IMR-90 (cell line): ENCODE measurements at regions not wholly inside any gene's neighbourhood (a gene's known extent, or its start where the extent isn't known, plus 50 kb on each side); places are given as distances from the start of the nearest gene placed in this dataset.
A peak's percentile ranks its signal among the peaks of the same experiment; 100 is the strongest.

Experiments used
- ATAC-seq: fragments of 200-7000 bp; cut with Tn5 transposase; 2 replicates; pipeline ENCODE4 v1.9.1; 2020; ENCODE audit warnings: low read depth, mild to moderate bottlenecking, moderate library complexity
- BruUV-seq: library from RNA; stranded (reverse); fragments of 400-500 nt; replicated peaks from 2 replicates; lab custom pipeline; 2021; lab: Mats Ljungman, UMichigan
- CTCF ChIA-PET: fragments of 300-600 bp; formaldehyde crosslinking; extraction: SDS; loops from one replicate; lab custom pipeline; 2021; ENCODE audit warnings: antibody characterized with exemption; lab: Yijun Ruan, JAX
- POLR2A ChIA-PET: fragments of 300-600 bp; sonication (Branson Sonifier 250); formaldehyde crosslinking; loops from one replicate; lab custom pipeline; 2022; ENCODE audit warnings: antibody characterized with exemption; ENCODE audit not compliant: unreplicated experiment; lab: Charles Lee
- DNase-seq: peaks from one replicate; pipeline ENCODE4 v3.0.0; 2013
- H2AFZ ChIP-seq: replicated peaks from 2 replicates; pipeline ENCODE3; 2013; ENCODE audit warnings: low read length, mild to moderate bottlenecking; ENCODE audit not compliant: poor library complexity
- H2AK5ac ChIP-seq: 2 replicates; pipeline ENCODE4 v1.6.1; 2013; ENCODE audit warnings: low read depth, low read length, inconsistent platforms
- H2AK9ac ChIP-seq: replicated peaks from 2 replicates; pipeline ENCODE3; 2013; ENCODE audit warnings: mild to moderate bottlenecking, low read depth, low read length, moderate library complexity; ENCODE audit not compliant: poor library complexity
- H2BK120ac ChIP-seq: 2 replicates; pipeline ENCODE4 v1.6.1; 2013; ENCODE audit warnings: low read depth, low read length, inconsistent platforms
- H2BK15ac ChIP-seq: 3 replicates; pipeline ENCODE4 v1.6.1; 2013; ENCODE audit warnings: low read depth, low read length, inconsistent platforms
- H2BK20ac ChIP-seq: 2 replicates; pipeline ENCODE4 v1.6.1; 2013; ENCODE audit warnings: low read depth, mild to moderate bottlenecking, inconsistent platforms, low read length, moderate library complexity
- H2BK5ac ChIP-seq: 2 replicates; pipeline ENCODE4 v1.6.1; 2013; ENCODE audit warnings: mild to moderate bottlenecking, low read depth, low read length, inconsistent platforms; ENCODE audit not compliant: poor library complexity, severe bottlenecking
- H3K14ac ChIP-seq: replicated peaks from 2 replicates; pipeline ENCODE4 v1.6.1; 2013; ENCODE audit warnings: low read depth, low read length, inconsistent platforms
- H3K18ac ChIP-seq: 2 replicates; pipeline ENCODE4 v1.6.1; 2013; ENCODE audit warnings: low read depth, low read length, control low read depth
- H3K23ac ChIP-seq: 2 replicates; pipeline ENCODE4 v1.6.1; 2013; ENCODE audit warnings: low read depth, low read length, inconsistent platforms
- H3K27ac ChIP-seq: 2 replicates; pipeline ENCODE4 v1.5.1; 2013; ENCODE audit warnings: mild to moderate bottlenecking, control low read depth, low read length; ENCODE audit not compliant: insufficient read depth
- H3K27me3 ChIP-seq: 2 replicates; pipeline ENCODE4 v1.6.1; 2013; ENCODE audit warnings: low read length; ENCODE audit not compliant: control insufficient read depth, insufficient read depth
- H3K36me3 ChIP-seq: 2 replicates; pipeline ENCODE4 v1.6.1; 2013; ENCODE audit warnings: low read length, mixed read lengths; ENCODE audit not compliant: control insufficient read depth, insufficient read depth
- H3K4ac ChIP-seq: 2 replicates; pipeline ENCODE4 v1.6.1; 2013; ENCODE audit warnings: low read depth, low read length, inconsistent platforms
- H3K4me1 ChIP-seq: 2 replicates; pipeline ENCODE4 v1.6.1; 2013; ENCODE audit warnings: low read length, mixed read lengths; ENCODE audit not compliant: control insufficient read depth, insufficient read depth
- H3K4me2 ChIP-seq: 2 replicates; pipeline ENCODE4 v1.6.1; 2013; ENCODE audit warnings: low read depth, mild to moderate bottlenecking, control low read depth, low read length, moderate library complexity
- H3K4me3 ChIP-seq: 2 replicates; pipeline ENCODE4 v1.5.1; 2013; ENCODE audit warnings: low read depth, mild to moderate bottlenecking, control low read depth, low read length, moderate library complexity; ENCODE audit not compliant: insufficient read depth
- H3K56ac ChIP-seq: 2 replicates; pipeline ENCODE4 v1.6.1; 2013; ENCODE audit warnings: low read length, inconsistent platforms; ENCODE audit not compliant: insufficient read depth; ENCODE audit errors: extremely low read depth
- H3K79me1 ChIP-seq, 2 experiments: 2 replicates each; pipeline ENCODE4 v1.6.1; 2013; ENCODE audit warnings: low read length in 2 of 2, inconsistent platforms in 1 of 2, low read depth in 1 of 2
- H3K9ac ChIP-seq: 2 replicates; pipeline ENCODE4 v1.6.1; 2013; ENCODE audit warnings: low read depth, low read length, control low read depth
- H3K9me1 ChIP-seq: 2 replicates; pipeline ENCODE4 v1.6.1; 2013; ENCODE audit warnings: low read length, inconsistent platforms; ENCODE audit not compliant: insufficient read depth
- H3K9me3 ChIP-seq: 2 replicates; pipeline ENCODE4 v1.6.1; 2013; ENCODE audit warnings: low read length; ENCODE audit not compliant: control insufficient read depth, insufficient read depth
- H4K20me1 ChIP-seq: 2 replicates; pipeline ENCODE4 v1.6.1; 2013; ENCODE audit warnings: low read length, inconsistent platforms; ENCODE audit not compliant: insufficient read depth
- H4K5ac ChIP-seq: 2 replicates; pipeline ENCODE4 v1.6.1; 2013; ENCODE audit warnings: mild to moderate bottlenecking, low read depth, low read length, control low read depth
- H4K8ac ChIP-seq, 2 experiments: 2 replicates each; pipeline ENCODE4 v1.6.1; 2013; ENCODE audit warnings: low read depth in 2 of 2, low read length in 2 of 2, control low read depth in 1 of 2, inconsistent platforms in 1 of 2
- H4K91ac ChIP-seq: 2 replicates; pipeline ENCODE4 v1.6.1; 2013; ENCODE audit warnings: low read depth, low read length, inconsistent platforms; ENCODE audit not compliant: insufficient read depth
- BHLHE40 ChIP-seq: fragments of 150-350 bp; IDR thresholded peaks from 2 replicates; pipeline ENCODE4 v1.6.1; 2016; ENCODE audit warnings: mild to moderate bottlenecking, low read depth, low read length
- CEBPB ChIP-seq: IDR thresholded peaks from 2 replicates; pipeline ENCODE4 v1.6.1; 2012; ENCODE audit warnings: low read depth, low read length, improper control_type of control experiment
- CHD1 ChIP-seq: IDR thresholded peaks from 2 replicates; pipeline ENCODE4 v1.6.1; 2012; ENCODE audit warnings: low read depth, low read length, improper control_type of control experiment
- FOS ChIP-seq: fragments of 150-350 bp; IDR thresholded peaks from 2 replicates; pipeline ENCODE4 v1.6.1; 2016; ENCODE audit warnings: low read depth, low read length
- MAFK ChIP-seq: IDR thresholded peaks from 2 replicates; pipeline ENCODE4 v1.6.1; 2012; ENCODE audit warnings: low read depth, low read length, improper control_type of control experiment
- MAZ ChIP-seq: IDR thresholded peaks from 2 replicates; pipeline ENCODE4 v1.6.1; 2012; ENCODE audit warnings: low read depth, mild to moderate bottlenecking, low read length, improper control_type of control experiment, moderate library complexity, borderline replicate concordance
- MXI1 ChIP-seq: IDR thresholded peaks from 2 replicates; pipeline ENCODE4 v1.6.1; 2012; ENCODE audit warnings: low read depth, mild to moderate bottlenecking, low read length, moderate library complexity, borderline replicate concordance
- NFE2L2 ChIP-seq: fragments of 150-350 bp; IDR thresholded peaks from 2 replicates; pipeline ENCODE4 v1.6.1; 2016; ENCODE audit warnings: low read depth, mild to moderate bottlenecking, low read length
- POLR2A ChIP-seq: IDR thresholded peaks from 2 replicates; pipeline ENCODE4 v1.6.1; 2012; ENCODE audit warnings: mild to moderate bottlenecking, low read depth, low read length
- RAD21 ChIP-seq: IDR thresholded peaks from 2 replicates; pipeline ENCODE4 v1.6.1; 2012; ENCODE audit warnings: low read length, improper control_type of control experiment
- RCOR1 ChIP-seq: IDR thresholded peaks from 2 replicates; pipeline ENCODE4 v1.6.1; 2012; ENCODE audit warnings: mild to moderate bottlenecking, low read length, improper control_type of control experiment; ENCODE audit not compliant: insufficient replicate concordance
- RFX5 ChIP-seq: IDR thresholded peaks from 2 replicates; pipeline ENCODE4 v1.8.0; 2012; ENCODE audit warnings: low read depth, mild to moderate bottlenecking, low read length, moderate library complexity
- SMC3 ChIP-seq: fragments of 150-350 bp; IDR thresholded peaks from 2 replicates; pipeline ENCODE4 v1.6.1; 2016; ENCODE audit warnings: low read depth, mild to moderate bottlenecking, antibody characterized with exemption, low read length, moderate library complexity
- WGBS, 2 experiments: methylation state at CpG; one replicate each; pipeline versions ENCODE4 v1.1.5 to v1.1.7; 2013; ENCODE audit warnings: missing lambda C conversion rate in 2 of 2; ENCODE audit not compliant: insufficient read length in 1 of 2; ENCODE audit errors: extremely low coverage in 2 of 2; 5-methylcytosine and 5-hydroxymethylcytosine counted together
- dilution Hi-C: fragments of 300-500 bp; cut with HindIII; formaldehyde crosslinking; loops from one replicate; pipeline ENCODE4 v1.14.3; 2018; ENCODE audit warnings: low sequenced_read_pairs; ENCODE audit not compliant: unreplicated experiment
- in situ Hi-C: fragments of 300-500 bp; cut with MboI; formaldehyde crosslinking; loops from 3 replicates; pipeline ENCODE4 v1.14.3; 2019; ENCODE audit warnings: low sequenced_read_pairs, inconsistent platforms, mixed read lengths
- intact Hi-C: fragments of 100-400 bp; cut with micrococcal nuclease; formaldehyde crosslinking; loops from 2 replicates; pipeline ENCODE4 v1.10.0; 2022
- TF ChIP-seq, protein P1 (sequence below): fragments of 150-350 bp; IDR thresholded peaks from 2 replicates; pipeline ENCODE4 v1.6.1; 2016; ENCODE audit warnings: low read depth, mild to moderate bottlenecking, low read length, moderate library complexity, borderline replicate concordance
- TF ChIP-seq, protein P2 (sequence below): fragments of 150-350 bp; IDR thresholded peaks from 2 replicates; pipeline ENCODE4 v1.6.1; 2017; ENCODE audit warnings: mild to moderate bottlenecking, antibody characterized with exemption, low read length, low read depth
- TF ChIP-seq, protein P3 (sequence below): conservative IDR thresholded peaks from 2 replicates; pipeline ENCODE4 v1.5.1; 2012; ENCODE audit warnings: mild to moderate bottlenecking, low read depth, low read length, improper control_type of control experiment

DNA sequence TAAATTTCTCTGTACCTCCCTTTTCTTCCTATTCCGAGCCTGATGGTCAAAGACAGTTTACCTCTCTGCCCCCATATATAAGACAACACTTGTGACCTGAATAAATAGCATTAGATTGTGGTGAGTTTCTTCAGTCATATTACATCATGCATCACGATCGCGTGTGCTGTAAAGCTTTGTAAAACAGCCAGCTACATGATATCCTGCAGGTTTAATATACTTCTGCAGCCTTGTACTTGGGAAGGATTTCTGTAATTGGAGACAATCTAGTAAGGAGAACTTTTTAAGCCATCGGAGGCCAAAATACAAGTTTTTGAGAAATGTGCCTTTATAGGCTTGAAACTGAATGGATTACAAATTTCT is 711.8 kb upstream of the WWC1 start:
- H3K9ac ChIP-seq = no peak overlapping the region
- ATAC-seq = no peak
- H3K4me2 ChIP-seq = peak overlapping the region; percentile 40; the same call in 1 of the 2 replicates
- H2BK20ac ChIP-seq = no peak overlapping the region
- no peak overlapping the region for H3K14ac ChIP-seq
- H3K23ac ChIP-seq = no peak overlapping the region
- H3K27me3 ChIP-seq = peaks cover 14% of the 10 kb centered on the region
- no peaks in the 10 kb centered on the region for H3K36me3 ChIP-seq
- in situ Hi-C loops (loop anchor here (5.0 kb wide), 1 partner anchor 638 kb away; no protein-coding TSS in a partner anchor), dilution Hi-C loops (no loop called here), intact Hi-C loops (loop anchor here (5.0 kb wide), 1 partner anchor 443 kb away; no protein-coding TSS in a partner anchor)
- CTCF ChIA-PET = interaction anchor here (0.5 to 1.4 kb wide), 4 partner anchors 8 to 497 kb away, joined by 3 to 5 read pairs (median 3); no protein-coding TSS in a partner anchor
- POLR2A ChIA-PET = no interaction called here
- H3K4ac ChIP-seq = no peak overlapping the region
- no peak overlapping the region for H2AK5ac ChIP-seq
- peak; percentile 56 for DNase-seq
- BruUV-seq = no TSS peak
- H2BK15ac ChIP-seq = no peak overlapping the region
- H3K27ac ChIP-seq = no peak overlapping the region
- H3K4me1 ChIP-seq = no peaks in the 10 kb centered on the region
- H4K5ac ChIP-seq = no peak overlapping the region
- no peak overlapping the region for H4K91ac ChIP-seq
- TF ChIP-seq, protein P1, sequence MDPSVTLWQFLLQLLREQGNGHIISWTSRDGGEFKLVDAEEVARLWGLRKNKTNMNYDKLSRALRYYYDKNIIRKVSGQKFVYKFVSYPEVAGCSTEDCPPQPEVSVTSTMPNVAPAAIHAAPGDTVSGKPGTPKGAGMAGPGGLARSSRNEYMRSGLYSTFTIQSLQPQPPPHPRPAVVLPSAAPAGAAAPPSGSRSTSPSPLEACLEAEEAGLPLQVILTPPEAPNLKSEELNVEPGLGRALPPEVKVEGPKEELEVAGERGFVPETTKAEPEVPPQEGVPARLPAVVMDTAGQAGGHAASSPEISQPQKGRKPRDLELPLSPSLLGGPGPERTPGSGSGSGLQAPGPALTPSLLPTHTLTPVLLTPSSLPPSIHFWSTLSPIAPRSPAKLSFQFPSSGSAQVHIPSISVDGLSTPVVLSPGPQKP = no peak
- TF ChIP-seq RFX5 = no peak
- TF ChIP-seq MAFK = no peak
- no peak for TF ChIP-seq MAZ
- TF ChIP-seq, protein P2, sequence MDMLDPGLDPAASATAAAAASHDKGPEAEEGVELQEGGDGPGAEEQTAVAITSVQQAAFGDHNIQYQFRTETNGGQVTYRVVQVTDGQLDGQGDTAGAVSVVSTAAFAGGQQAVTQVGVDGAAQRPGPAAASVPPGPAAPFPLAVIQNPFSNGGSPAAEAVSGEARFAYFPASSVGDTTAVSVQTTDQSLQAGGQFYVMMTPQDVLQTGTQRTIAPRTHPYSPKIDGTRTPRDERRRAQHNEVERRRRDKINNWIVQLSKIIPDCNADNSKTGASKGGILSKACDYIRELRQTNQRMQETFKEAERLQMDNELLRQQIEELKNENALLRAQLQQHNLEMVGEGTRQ = no peak
- no peak for TF ChIP-seq BHLHE40
- no peak for TF ChIP-seq SMC3
- TF ChIP-seq FOS = no peak
- TF ChIP-seq RAD21 = no peak
- TF ChIP-seq MXI1 = no peak
- no peak for TF ChIP-seq NFE2L2
- no peak for TF ChIP-seq POLR2A
- TF ChIP-seq CEBPB = no peak
- TF ChIP-seq, protein P3, sequence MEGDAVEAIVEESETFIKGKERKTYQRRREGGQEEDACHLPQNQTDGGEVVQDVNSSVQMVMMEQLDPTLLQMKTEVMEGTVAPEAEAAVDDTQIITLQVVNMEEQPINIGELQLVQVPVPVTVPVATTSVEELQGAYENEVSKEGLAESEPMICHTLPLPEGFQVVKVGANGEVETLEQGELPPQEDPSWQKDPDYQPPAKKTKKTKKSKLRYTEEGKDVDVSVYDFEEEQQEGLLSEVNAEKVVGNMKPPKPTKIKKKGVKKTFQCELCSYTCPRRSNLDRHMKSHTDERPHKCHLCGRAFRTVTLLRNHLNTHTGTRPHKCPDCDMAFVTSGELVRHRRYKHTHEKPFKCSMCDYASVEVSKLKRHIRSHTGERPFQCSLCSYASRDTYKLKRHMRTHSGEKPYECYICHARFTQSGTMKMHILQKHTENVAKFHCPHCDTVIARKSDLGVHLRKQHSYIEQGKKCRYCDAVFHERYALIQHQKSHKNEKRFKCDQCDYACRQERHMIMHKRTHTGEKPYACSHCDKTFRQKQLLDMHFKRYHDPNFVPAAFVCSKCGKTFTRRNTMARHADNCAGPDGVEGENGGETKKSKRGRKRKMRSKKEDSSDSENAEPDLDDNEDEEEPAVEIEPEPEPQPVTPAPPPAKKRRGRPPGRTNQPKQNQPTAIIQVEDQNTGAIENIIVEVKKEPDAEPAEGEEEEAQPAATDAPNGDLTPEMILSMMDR = no peak
- TF ChIP-seq CHD1 = no peak
- TF ChIP-seq RCOR1 = no peak
- no peak overlapping the region for H3K56ac ChIP-seq
- H2BK120ac ChIP-seq = no peak overlapping the region
- no peak overlapping the region for H2AK9ac ChIP-seq
- H3K9me1 ChIP-seq = no peaks in the 10 kb centered on the region
- no peaks in the 10 kb centered on the region for H3K9me3 ChIP-seq
- WGBS, 2 experiments = no CpG with 5 or more reads among the region's 5 CpGs
- no peak overlapping the region for H3K4me3 ChIP-seq
- H2BK5ac ChIP-seq = no peak overlapping the region
- no peak overlapping the region for H3K18ac ChIP-seq
- no peak overlapping the region for H2AFZ ChIP-seq
- H4K8ac ChIP-seq = no peak overlapping the region
- H4K20me1 ChIP-seq = no peaks in the 10 kb centered on the region
- no peaks in the 10 kb centered on the region for H3K79me1 ChIP-seq
